Smooth muscle cell (in vitro differentiated cells): ENCODE measurements at regions not wholly inside any gene's neighbourhood (a gene's known extent, or its start where the extent isn't known, plus 50 kb on each side); places are given as distances from the start of the nearest gene placed in this dataset.

Experiments used
- DNase-seq: peaks from one replicate; lab custom pipeline; 2025; ENCODE audit not compliant: unreplicated experiment; lab: John Stamatoyannopoulos, UW
- H2AFZ ChIP-seq: fragments of 200-600 bp; sonication (generic); 2 replicates; pipeline ENCODE4 v1.6.0; 2016; ENCODE audit warnings: antibody characterized with exemption, low read depth, mild to moderate bottlenecking
- H3F3A ChIP-seq: fragments of 200-600 bp; sonication (generic); 2 replicates; pipeline ENCODE4 v1.6.0; 2017; ENCODE audit warnings: antibody characterized with exemption, low read depth
- H3K27ac ChIP-seq: fragments of 200-600 bp; sonication (generic); 2 replicates; pipeline ENCODE4 v1.5.1; 2016; ENCODE audit warnings: low read depth, mild to moderate bottlenecking
- H3K27me3 ChIP-seq: fragments of 200-600 bp; sonication (generic); 2 replicates; pipeline ENCODE4 v1.6.1; 2016; ENCODE audit warnings: low read depth, mild to moderate bottlenecking
- H3K36me3 ChIP-seq: fragments of 200-600 bp; sonication (generic); 2 replicates; pipeline ENCODE4 v1.5.1; 2016; ENCODE audit warnings: low read depth
- H3K4me1 ChIP-seq: fragments of 200-600 bp; sonication (generic); 2 replicates; pipeline ENCODE4 v1.5.1; 2016; ENCODE audit warnings: low read depth
- H3K4me2 ChIP-seq: fragments of 200-600 bp; sonication (generic); 2 replicates; pipeline ENCODE4 v1.6.0; 2016; ENCODE audit warnings: mild to moderate bottlenecking
- H3K4me3 ChIP-seq: fragments of 200-600 bp; sonication (generic); 2 replicates; pipeline ENCODE4 v1.5.1; 2016; ENCODE audit warnings: mild to moderate bottlenecking
- H3K79me2 ChIP-seq: fragments of 200-600 bp; sonication (generic); 2 replicates; pipeline ENCODE4 v1.6.0; 2016; ENCODE audit warnings: low read depth, mild to moderate bottlenecking
- H3K9ac ChIP-seq: fragments of 200-600 bp; sonication (generic); 2 replicates; pipeline ENCODE4 v1.6.0; 2016; ENCODE audit warnings: low read depth
- H3K9me3 ChIP-seq: fragments of 200-600 bp; sonication (generic); replicated peaks from 2 replicates; pipeline ENCODE4 v1.5.1; 2016; ENCODE audit warnings: low read depth
- H4K20me1 ChIP-seq: fragments of 200-600 bp; sonication (generic); 2 replicates; pipeline ENCODE4 v1.6.0; 2016; ENCODE audit warnings: low read depth
- WGBS: methylation state at CpG from one replicate; pipeline ENCODE4 v1.1.7; 2016; ENCODE audit warnings: low lambda C conversion rate; 5-methylcytosine and 5-hydroxymethylcytosine counted together
- TF ChIP-seq, protein P1 (sequence below): fragments of 200-600 bp; sonication (generic); IDR thresholded peaks from 2 replicates; pipeline ENCODE4 v1.5.1; 2017; ENCODE audit warnings: borderline replicate concordance, mild to moderate bottlenecking, antibody characterized with exemption; ENCODE audit not compliant: insufficient read depth, poor library complexity, severe bottlenecking

- Histone ChIP-seq H2AFZ (no peak overlapping the region), H3K4me1 (peaks cover 9% of the 10 kb centered on the region), H4K20me1 (no peaks in the 10 kb centered on the region), H3K36me3 (no peaks in the 10 kb centered on the region), H3K79me2 (no peaks in the 10 kb centered on the region), H3F3A (peaks cover 20% of the 10 kb centered on the region), H3K27ac (peak overlapping the region; percentile 59), H3K4me2 (peak overlapping the region; percentile 58), H3K9ac (no peak overlapping the region), H3K4me3 (no peak overlapping the region), H3K27me3 (no peaks in the 10 kb centered on the region), H3K9me3 (no peaks in the 10 kb centered on the region)
- no peak for DNase-seq
- 5% methylated on average over 9 of the region's 9 CpGs for WGBS
- TF ChIP-seq, protein P1, sequence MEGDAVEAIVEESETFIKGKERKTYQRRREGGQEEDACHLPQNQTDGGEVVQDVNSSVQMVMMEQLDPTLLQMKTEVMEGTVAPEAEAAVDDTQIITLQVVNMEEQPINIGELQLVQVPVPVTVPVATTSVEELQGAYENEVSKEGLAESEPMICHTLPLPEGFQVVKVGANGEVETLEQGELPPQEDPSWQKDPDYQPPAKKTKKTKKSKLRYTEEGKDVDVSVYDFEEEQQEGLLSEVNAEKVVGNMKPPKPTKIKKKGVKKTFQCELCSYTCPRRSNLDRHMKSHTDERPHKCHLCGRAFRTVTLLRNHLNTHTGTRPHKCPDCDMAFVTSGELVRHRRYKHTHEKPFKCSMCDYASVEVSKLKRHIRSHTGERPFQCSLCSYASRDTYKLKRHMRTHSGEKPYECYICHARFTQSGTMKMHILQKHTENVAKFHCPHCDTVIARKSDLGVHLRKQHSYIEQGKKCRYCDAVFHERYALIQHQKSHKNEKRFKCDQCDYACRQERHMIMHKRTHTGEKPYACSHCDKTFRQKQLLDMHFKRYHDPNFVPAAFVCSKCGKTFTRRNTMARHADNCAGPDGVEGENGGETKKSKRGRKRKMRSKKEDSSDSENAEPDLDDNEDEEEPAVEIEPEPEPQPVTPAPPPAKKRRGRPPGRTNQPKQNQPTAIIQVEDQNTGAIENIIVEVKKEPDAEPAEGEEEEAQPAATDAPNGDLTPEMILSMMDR = no peak
Measured at GRCh38 chr10:78588194-78588811, 480.5 kb upstream of the ZMIZ1 start.

- DNase-seq = no peak
- no peaks in the 10 kb centered on the region for H3K27me3 ChIP-seq
- no peaks in the 10 kb centered on the region for H3K9me3 ChIP-seq
- H3F3A ChIP-seq = peaks cover 20% of the 10 kb centered on the region
- H3K36me3 ChIP-seq = no peaks in the 10 kb centered on the region
- H2AFZ ChIP-seq = no peak overlapping the region
- H3K27ac ChIP-seq = no peak overlapping the region
- no peaks in the 10 kb centered on the region for H3K79me2 ChIP-seq
- H3K4me1 ChIP-seq = peaks cover 6% of the 10 kb centered on the region
- TF ChIP-seq, protein P1 = no peak
- H3K9ac ChIP-seq = no peak overlapping the region
- no peaks in the 10 kb centered on the region for H4K20me1 ChIP-seq
- no peak overlapping the region for H3K4me2 ChIP-seq
- 80% methylated on average over 3 of the region's 3 CpGs for WGBS
- no peak overlapping the region for H3K4me3 ChIP-seq
Measured at GRCh38 chr10:78589687-78590086, 479.1 kb upstream of the ZMIZ1 start.

- TF ChIP-seq, protein P1 = no peak
- Histone ChIP-seq H2AFZ (no peak overlapping the region), H3F3A (peaks cover 20% of the 10 kb centered on the region), H3K27me3 (no peaks in the 10 kb centered on the region), H3K4me3 (no peak overlapping the region), H3K79me2 (no peaks in the 10 kb centered on the region), H3K4me2 (no peak overlapping the region), H3K36me3 (no peaks in the 10 kb centered on the region), H3K9ac (no peak overlapping the region), H3K27ac (no peak overlapping the region), H3K9me3 (no peaks in the 10 kb centered on the region), H4K20me1 (no peaks in the 10 kb centered on the region), H3K4me1 (peaks cover 4% of the 10 kb centered on the region)
- WGBS = 95% methylated on average over 2 of the region's 2 CpGs
- no peak for DNase-seq
Measured at GRCh38 chr10:78591066-78591465, 477.7 kb upstream of the ZMIZ1 start.
